Bronchial epithelial cell (primary cell): ENCODE measurements at regions not wholly inside any gene's neighbourhood (a gene's known extent, or its start where the extent isn't known, plus 50 kb on each side); places are given as distances from the start of the nearest gene placed in this dataset.
A peak's percentile ranks its signal among the peaks of the same experiment; 100 is the strongest.

Experiments
- DNase-seq: peaks from one replicate; pipeline ENCODE4 v3.0.0-alpha.2; 2010; ENCODE audit warnings: low read depth
- FAIRE-seq: peaks from 2 replicates; lab custom pipeline; 2011; peaks lifted over from hg19 to GRCh38; lab: Jason Lieb, UNC
- H3K27me3 ChIP-seq: 2 replicates; pipeline ENCODE4 v1.5.1; 2011; ENCODE audit warnings: low read length; ENCODE audit not compliant: control insufficient read depth, insufficient read depth
- H3K36me3 ChIP-seq: 2 replicates; pipeline ENCODE4 v1.5.1; 2011; ENCODE audit warnings: low read length; ENCODE audit not compliant: control insufficient read depth, insufficient read depth
- H3K4me3 ChIP-seq: 2 replicates; pipeline ENCODE4 v1.5.1; 2011; ENCODE audit warnings: mild to moderate bottlenecking, low read depth, low read length, control low read depth
- CTCF ChIP-seq: IDR thresholded peaks from 2 replicates; pipeline ENCODE4 v1.5.1; 2011; ENCODE audit warnings: mild to moderate bottlenecking, moderate library complexity, low read length, control low read depth, inconsistent platforms; ENCODE audit not compliant: insufficient read depth, severe bottlenecking

GRCh38 chr14:53596853-53597525 is 359.6 kb downstream of the BMP4 start:
- no peaks in the 10 kb centered on the region for H3K27me3 ChIP-seq
- FAIRE-seq (no peak), DNase-seq (peak; percentile 36)
- no peak for TF ChIP-seq CTCF
- H3K36me3 ChIP-seq, result no peaks in the 10 kb centered on the region
- no peak overlapping the region for H3K4me3 ChIP-seq

GRCh38 chr14:53591816-53592215 is 364.8 kb downstream of the BMP4 start:
- peaks cover 7% of the 10 kb centered on the region for H3K27me3 ChIP-seq
- peak; percentile 25 for DNase-seq
- H3K36me3 ChIP-seq, result no peaks in the 10 kb centered on the region
- no peak for TF ChIP-seq CTCF
- H3K4me3 ChIP-seq, result no peak overlapping the region
- FAIRE-seq, result no peak

DNA sequence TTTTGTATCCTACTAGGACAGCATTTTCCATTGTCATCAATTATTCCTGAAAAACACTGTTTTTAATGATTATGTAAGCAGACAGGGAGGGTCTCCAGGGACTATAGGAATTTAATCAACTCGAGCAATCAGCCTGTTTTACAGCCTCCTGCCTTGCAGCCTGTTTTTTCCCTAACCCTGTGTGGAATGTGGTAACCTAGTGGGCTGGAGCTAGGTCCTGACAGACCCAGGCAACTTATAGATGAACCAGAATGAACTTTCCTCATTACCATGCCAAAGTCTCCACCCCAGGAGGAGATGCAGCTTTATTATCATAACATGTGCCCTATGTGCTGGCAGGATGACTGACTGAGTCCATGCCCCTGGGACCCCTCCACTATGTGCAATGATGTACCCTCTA is 375.1 kb downstream of the BMP4 start:
- Histone ChIP-seq H3K27me3 (no peaks in the 10 kb centered on the region), H3K36me3 (no peaks in the 10 kb centered on the region), H3K4me3 (no peak overlapping the region)
- no peak for DNase-seq
- no peak for FAIRE-seq
- no peak for TF ChIP-seq CTCF

DNA sequence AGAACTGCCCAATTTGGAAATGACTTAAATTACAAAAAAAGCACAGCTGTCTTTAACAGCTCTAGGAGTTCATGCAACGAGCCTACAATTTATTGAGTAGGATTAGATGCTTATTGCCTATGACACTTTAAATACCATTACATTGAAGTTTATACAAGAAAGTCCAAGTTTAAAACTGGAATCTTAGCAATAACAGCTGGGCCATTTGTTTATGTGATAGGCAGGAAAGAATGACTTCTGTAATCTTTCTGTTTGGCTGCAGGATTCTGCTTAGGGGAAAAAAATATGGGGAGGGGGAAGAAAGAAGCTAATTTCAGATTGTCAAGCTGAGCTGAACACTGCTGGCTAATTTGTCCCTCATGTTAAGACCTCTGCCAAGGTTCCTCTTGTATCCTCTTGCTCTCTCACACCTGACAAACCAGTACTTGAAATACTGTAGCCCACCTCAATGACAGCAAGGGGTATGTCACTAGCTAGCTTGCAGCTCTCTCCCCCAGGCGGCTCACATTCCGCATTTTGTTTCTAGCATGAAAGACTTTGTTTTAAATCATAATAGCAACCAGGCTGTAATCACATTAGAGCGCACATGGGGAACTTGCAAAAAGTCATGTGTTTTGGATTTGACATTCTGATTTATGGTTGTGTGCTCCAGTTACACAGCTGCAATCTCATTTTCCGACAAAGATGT is 384.8 kb downstream of the BMP4 start:
- DNase-seq (no peak), FAIRE-seq (peak; percentile 36)
- no peak overlapping the region for H3K4me3 ChIP-seq
- H3K36me3 ChIP-seq, result no peaks in the 10 kb centered on the region
- no peaks in the 10 kb centered on the region for H3K27me3 ChIP-seq
- TF ChIP-seq CTCF, result no peak

- Histone ChIP-seq H3K36me3 (no peaks in the 10 kb centered on the region), H3K4me3 (no peak overlapping the region), H3K27me3 (no peaks in the 10 kb centered on the region)
- FAIRE-seq (no peak), DNase-seq (no peak)
- no peak for TF ChIP-seq CTCF
Observed at GRCh38 chr14:53570411-53571387, 385.9 kb downstream of the BMP4 start.
